CD14-positive monocyte (primary cell): ENCODE measurements at regions not wholly inside any gene's neighbourhood (a gene's known extent, or its start where the extent isn't known, plus 50 kb on each side); places are given as distances from the start of the nearest gene placed in this dataset.

ENCODE experiments used
- DNase-seq, 3 donors: peaks; one replicate each; pipeline ENCODE4 v3.0.0-alpha.2; 2011 to 2022
- H2AFZ ChIP-seq: 2 replicates; pipeline ENCODE4 v1.6.0; 2012; ENCODE audit warnings: mild to moderate bottlenecking, low read depth, low read length, inconsistent platforms; ENCODE audit not compliant: insufficient read depth, poor library complexity, severe bottlenecking
- H3K27ac ChIP-seq, 2 donors: 1 replicate in 1 of 2; 2 replicates in 1 of 2; pipeline ENCODE4 v1.5.1; 2012 to 2013; ENCODE audit warnings: low read length in 2 of 2, control low read depth in 1 of 2, inconsistent platforms in 1 of 2, low read depth in 1 of 2, mild to moderate bottlenecking in 1 of 2
- H3K27me3 ChIP-seq, 2 donors: one replicate each; pipeline versions ENCODE4 v1.6.0 to v1.6.1; 2011 to 2013; ENCODE audit warnings: low read length in 2 of 2; ENCODE audit not compliant: control insufficient read depth in 2 of 2, insufficient read depth in 2 of 2
- H3K36me3 ChIP-seq, 2 donors: replicated peaks in 1 of 2; 1 replicate in 1 of 2; 2 replicates in 1 of 2; pipeline versions ENCODE4 v1.5.1 to v1.6.1; 2012 to 2013; ENCODE audit warnings: low read length in 2 of 2, control low read depth in 1 of 2, inconsistent platforms in 1 of 2, mild to moderate bottlenecking in 1 of 2; ENCODE audit not compliant: insufficient read depth in 2 of 2, control insufficient read depth in 1 of 2
- H3K4me1 ChIP-seq, 2 donors: 1 replicate in 1 of 2; 2 replicates in 1 of 2; pipeline versions ENCODE4 v1.5.1 to v1.6.1; 2012 to 2013; ENCODE audit warnings: low read length in 2 of 2, control low read depth in 1 of 2, inconsistent platforms in 1 of 2, mild to moderate bottlenecking in 1 of 2, moderate library complexity in 1 of 2; ENCODE audit not compliant: insufficient read depth in 2 of 2, control insufficient read depth in 1 of 2
- H3K4me2 ChIP-seq: replicated peaks from 2 replicates; pipeline ENCODE3; 2012; ENCODE audit warnings: low read length, moderate library complexity, mild to moderate bottlenecking; ENCODE audit not compliant: poor library complexity, severe bottlenecking; ENCODE audit errors: extremely low read depth
- H3K4me3 ChIP-seq, 3 experiments: fragments of 200-600 bp in 1 of 3; sonication (generic) in 1 of 3; replicated peaks in 1 of 3; 1 replicate in 2 of 3; 2 replicates in 1 of 3; pipeline ENCODE4 v1.5.1; 2011 to 2013; ENCODE audit warnings: low read length in 3 of 3, mild to moderate bottlenecking in 3 of 3, control low read depth in 2 of 3, low read depth in 2 of 3, inconsistent platforms in 1 of 3, moderate library complexity in 1 of 3
- H3K79me2 ChIP-seq: 2 replicates; pipeline ENCODE4 v1.6.0; 2012; ENCODE audit warnings: mild to moderate bottlenecking, control low read depth, inconsistent platforms, low read length, moderate library complexity; ENCODE audit not compliant: insufficient read depth
- H3K9ac ChIP-seq: 2 replicates; pipeline ENCODE4 v1.6.0; 2017; ENCODE audit warnings: low read length, mild to moderate bottlenecking; ENCODE audit not compliant: insufficient read depth, poor library complexity, severe bottlenecking
- H3K9me3 ChIP-seq, 2 donors: replicated peaks in 1 of 2; 1 replicate in 1 of 2; 2 replicates in 1 of 2; pipeline versions ENCODE4 v1.5.1 to v1.6.1; 2012 to 2013; ENCODE audit warnings: low read length in 2 of 2, control low read depth in 1 of 2; ENCODE audit not compliant: control insufficient read depth in 1 of 2, insufficient read depth in 1 of 2
- H4K20me1 ChIP-seq: 2 replicates; pipeline ENCODE4 v1.6.0; 2012; ENCODE audit warnings: mild to moderate bottlenecking, low read length, control low read depth, moderate library complexity; ENCODE audit not compliant: insufficient read depth
- H3K27ac Mint-ChIP-seq, 7 donors: one replicate each; pipeline ENCODE4 v1.8.0; 2020; ENCODE audit warnings: mild to moderate bottlenecking in 7 of 7, mixed read lengths in 7 of 7, moderate library complexity in 6 of 7, inconsistent platforms in 2 of 7
- H3K27me3 Mint-ChIP-seq, 3 donors: one replicate each; pipeline ENCODE4 v1.8.0; 2021 to 2022; ENCODE audit warnings: low read depth in 3 of 3, mild to moderate bottlenecking in 3 of 3, mixed read lengths in 3 of 3, moderate library complexity in 3 of 3, inconsistent platforms in 1 of 3
- H3K36me3 Mint-ChIP-seq, 2 donors: one replicate each; pipeline ENCODE4 v1.8.0; 2020; ENCODE audit warnings: mixed read lengths in 2 of 2, inconsistent platforms in 1 of 2, mild to moderate bottlenecking in 1 of 2
- H3K4me1 Mint-ChIP-seq: one replicate; pipeline ENCODE4 v1.8.0; 2020; ENCODE audit warnings: mild to moderate bottlenecking, mixed read lengths
- H3K4me3 Mint-ChIP-seq, 2 donors: one replicate each; pipeline ENCODE4 v1.8.0; 2020; ENCODE audit warnings: mild to moderate bottlenecking in 2 of 2, mixed read lengths in 2 of 2, moderate library complexity in 1 of 2
- H3K9me3 Mint-ChIP-seq, 7 donors: one replicate each; pipeline ENCODE4 v1.8.0; 2020 to 2022; ENCODE audit warnings: mixed read lengths in 7 of 7, mild to moderate bottlenecking in 6 of 7, moderate library complexity in 6 of 7, inconsistent platforms in 2 of 7
- CTCF ChIP-seq: fragments of 200-600 bp; IDR thresholded peaks from one replicate; pipeline ENCODE4 v1.8.0; 2022; ENCODE audit warnings: antibody characterized with exemption, mild to moderate bottlenecking
- WGBS: methylation state at CpG from one replicate; pipeline ENCODE4 v1.1.5; 2013; ENCODE audit warnings: missing lambda C conversion rate; ENCODE audit not compliant: insufficient coverage; 5-methylcytosine and 5-hydroxymethylcytosine counted together
- intact Hi-C, 2 donors: fragments of 100-400 bp; cut with micrococcal nuclease; formaldehyde crosslinking; loops; one replicate each; pipeline versions ENCODE4 v1.15.0 to v1.15.1; 2023

GRCh38 chr14:44405011-44405486 lies 102.0 kb downstream of the FSCB start:
- intact Hi-C loops = no loop called here
- no peak for DNase-seq
- Histone ChIP-seq H2AFZ (no peak overlapping the region), H3K27ac (no peak overlapping the region), H3K4me1 (no peaks in the 10 kb centered on the region), H3K9ac (no peak overlapping the region), H4K20me1 (no peaks in the 10 kb centered on the region), H3K9me3 (no peaks in the 10 kb centered on the region), H3K4me3 (no peak overlapping the region), H3K4me2 (no peak overlapping the region), H3K36me3 (no peaks in the 10 kb centered on the region), H3K27me3 (no peaks in the 10 kb centered on the region), H3K79me2 (no peaks in the 10 kb centered on the region)
- no peak overlapping the region for H3K27ac Mint-ChIP-seq
- no peak overlapping the region for H3K4me3 Mint-ChIP-seq
- WGBS = 100% methylated on average over 3 of the region's 5 CpGs
- no peak for TF ChIP-seq CTCF
- peaks cover 0 to 2% (median 0%) of the 10 kb centered on the region in 7 donors for H3K9me3 Mint-ChIP-seq
- no peaks in the 10 kb centered on the region for H3K27me3 Mint-ChIP-seq
- H3K36me3 Mint-ChIP-seq = no peaks in the 10 kb centered on the region
- H3K4me1 Mint-ChIP-seq = no peaks in the 10 kb centered on the region

GRCh38 chr14:44404599-44404998 lies 102.5 kb downstream of the FSCB start:
- DNase-seq = no peak
- Histone ChIP-seq H3K27me3 (no peaks in the 10 kb centered on the region), H3K27ac (no peak overlapping the region), H4K20me1 (no peaks in the 10 kb centered on the region), H3K9ac (no peak overlapping the region), H3K79me2 (no peaks in the 10 kb centered on the region), H3K4me1 (no peaks in the 10 kb centered on the region), H3K4me3 (no peak overlapping the region), H2AFZ (no peak overlapping the region), H3K9me3 (no peaks in the 10 kb centered on the region), H3K4me2 (no peak overlapping the region), H3K36me3 (no peaks in the 10 kb centered on the region)
- Mint-ChIP-seq H3K27ac (no peak overlapping the region), H3K36me3 (no peaks in the 10 kb centered on the region), H3K4me3 (no peak overlapping the region), H3K4me1 (no peaks in the 10 kb centered on the region), H3K9me3 (peaks cover 0 to 2% (median 0%) of the 10 kb centered on the region in 7 donors), H3K27me3 (no peaks in the 10 kb centered on the region)
- intact Hi-C loops = no loop called here
- no peak for TF ChIP-seq CTCF
- WGBS = no CpG with 5 or more reads among the region's 3 CpGs
